Mammary epithelial cell (primary cell): ENCODE measurements at regions not wholly inside any gene's neighbourhood (a gene's known extent, or its start where the extent isn't known, plus 50 kb on each side); places are given as distances from the start of the nearest gene placed in this dataset.

ENCODE experiments used
- EZH2 ChIP-seq: IDR thresholded peaks from 2 replicates; pipeline ENCODE4 v1.6.1; 2012; ENCODE audit warnings: low read length, inconsistent platforms, borderline replicate concordance
- TF ChIP-seq, protein P1 (sequence below), 2 donors: IDR thresholded peaks in 1 of 2; conservative IDR thresholded peaks in 1 of 2; 2 replicates each; pipeline ENCODE4 v1.5.1; 2011 to 2012; ENCODE audit warnings: inconsistent platforms in 2 of 2, low read length in 2 of 2, mild to moderate bottlenecking in 2 of 2, control low read depth in 1 of 2, low read depth in 1 of 2; ENCODE audit not compliant: insufficient read depth in 1 of 2; ENCODE audit errors: extremely low read depth in 1 of 2

DNA sequence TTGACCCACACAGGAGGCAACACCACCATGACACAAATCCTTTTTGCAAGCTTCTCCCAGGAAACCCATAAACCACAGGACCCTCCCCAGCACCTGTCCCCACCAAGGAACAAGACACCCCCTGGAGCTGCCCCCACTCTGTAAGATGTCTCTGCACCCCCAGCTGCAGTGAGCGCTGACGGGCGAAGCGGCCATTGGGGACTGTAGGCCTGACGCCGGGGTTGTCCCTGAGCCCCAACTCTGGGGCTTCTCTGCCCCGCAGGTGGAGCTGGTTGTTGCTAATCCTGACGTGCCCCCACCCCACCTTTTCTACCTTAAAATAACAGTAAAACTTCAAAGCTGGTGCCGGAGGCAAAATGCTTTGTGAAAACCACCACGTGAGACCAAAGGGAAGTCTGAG, 94.7 kb upstream of the PPP2R2D start:
- TF ChIP-seq, protein P1, sequence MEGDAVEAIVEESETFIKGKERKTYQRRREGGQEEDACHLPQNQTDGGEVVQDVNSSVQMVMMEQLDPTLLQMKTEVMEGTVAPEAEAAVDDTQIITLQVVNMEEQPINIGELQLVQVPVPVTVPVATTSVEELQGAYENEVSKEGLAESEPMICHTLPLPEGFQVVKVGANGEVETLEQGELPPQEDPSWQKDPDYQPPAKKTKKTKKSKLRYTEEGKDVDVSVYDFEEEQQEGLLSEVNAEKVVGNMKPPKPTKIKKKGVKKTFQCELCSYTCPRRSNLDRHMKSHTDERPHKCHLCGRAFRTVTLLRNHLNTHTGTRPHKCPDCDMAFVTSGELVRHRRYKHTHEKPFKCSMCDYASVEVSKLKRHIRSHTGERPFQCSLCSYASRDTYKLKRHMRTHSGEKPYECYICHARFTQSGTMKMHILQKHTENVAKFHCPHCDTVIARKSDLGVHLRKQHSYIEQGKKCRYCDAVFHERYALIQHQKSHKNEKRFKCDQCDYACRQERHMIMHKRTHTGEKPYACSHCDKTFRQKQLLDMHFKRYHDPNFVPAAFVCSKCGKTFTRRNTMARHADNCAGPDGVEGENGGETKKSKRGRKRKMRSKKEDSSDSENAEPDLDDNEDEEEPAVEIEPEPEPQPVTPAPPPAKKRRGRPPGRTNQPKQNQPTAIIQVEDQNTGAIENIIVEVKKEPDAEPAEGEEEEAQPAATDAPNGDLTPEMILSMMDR (conservative IDR thresholded peaks at IDR 0.05 in 1 of 2, IDR thresholded peaks at IDR 0.05 in 1 of 2; ENCODE audit: extremely low read depth in 1 of 2, insufficient read depth in 1 of 2, low read depth in 1 of 2, low read length in 2 of 2), result no peak
- no peak for TF ChIP-seq EZH2
